ENCODE measurements at regions not wholly inside any gene's neighbourhood (a gene's known extent, or its start where the extent isn't known, plus 50 kb on each side); places are given as distances from the start of the nearest gene placed in this dataset.
A peak's percentile ranks its signal among the peaks of the same experiment; 100 is the strongest.

DNA sequence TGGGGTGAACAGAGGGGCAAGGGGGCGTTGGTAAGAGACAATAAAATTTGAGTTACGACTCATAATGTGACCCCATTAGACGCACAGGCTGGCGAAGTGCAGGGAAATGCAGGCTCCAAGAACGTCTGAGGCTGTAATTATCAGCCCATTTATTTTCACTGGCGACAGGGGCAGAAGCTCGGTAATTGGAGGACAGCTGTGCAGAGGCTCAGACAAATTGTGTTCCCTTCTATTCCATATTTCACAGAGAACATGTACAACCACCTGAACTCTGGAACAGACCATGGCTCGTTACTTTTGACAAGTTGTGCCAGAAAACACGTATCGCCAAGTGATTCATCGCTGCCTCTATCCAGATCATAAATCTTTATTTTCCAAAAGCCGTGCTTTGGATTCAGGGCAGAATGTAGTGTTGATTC, 137.3 kb upstream of the FRMD4A start:
- DNase-seq, result no peak

DNA sequence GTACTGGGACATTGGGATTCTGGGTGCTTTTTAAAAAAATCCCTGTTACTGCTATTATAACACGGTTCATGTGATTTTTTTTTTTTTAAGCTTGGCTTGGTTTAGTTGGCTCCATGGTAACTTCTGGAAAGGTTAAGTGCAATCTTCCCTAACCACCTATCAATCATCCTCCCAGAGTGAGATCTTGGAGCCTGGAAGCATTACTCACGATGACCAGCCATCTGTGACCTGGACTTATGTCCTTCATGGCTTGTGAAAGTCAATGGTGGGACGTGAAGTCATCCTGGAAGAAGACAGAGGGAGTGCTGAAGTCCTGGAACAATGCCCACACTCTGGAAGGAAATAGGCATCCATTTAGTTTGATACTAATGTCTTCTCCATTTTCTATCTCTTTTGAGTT, 135.5 kb upstream of the FRMD4A start:
- no peak for DNase-seq

DNA sequence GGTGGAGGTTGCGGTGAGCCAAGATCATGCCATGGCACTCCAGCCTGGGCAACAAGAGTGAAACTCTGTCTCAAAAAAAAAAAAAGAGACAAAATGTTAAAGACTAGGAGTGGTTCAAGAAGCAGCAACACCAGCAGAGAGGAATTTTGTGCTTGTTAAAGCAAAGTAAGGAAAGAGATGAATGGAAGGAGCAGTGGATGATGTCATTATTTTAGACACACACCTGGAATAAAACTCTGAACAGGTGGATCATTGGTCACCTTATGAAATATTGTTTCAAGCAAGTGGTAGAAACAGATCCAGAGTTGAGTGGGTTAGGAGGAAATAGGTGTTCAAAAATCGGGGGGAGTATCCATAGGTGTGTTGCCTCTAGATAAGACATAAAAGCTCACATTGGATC, 129.7 kb upstream of the FRMD4A start:
- DNase-seq, result no peak

GRCh38 chr10:14459665-14460064, 128.9 kb upstream of the FRMD4A start:
- DNase-seq, result no peak

- DNase-seq, result no peak
Measured at GRCh38 chr10:14456870-14457266, 126.1 kb upstream of the FRMD4A start.

DNA sequence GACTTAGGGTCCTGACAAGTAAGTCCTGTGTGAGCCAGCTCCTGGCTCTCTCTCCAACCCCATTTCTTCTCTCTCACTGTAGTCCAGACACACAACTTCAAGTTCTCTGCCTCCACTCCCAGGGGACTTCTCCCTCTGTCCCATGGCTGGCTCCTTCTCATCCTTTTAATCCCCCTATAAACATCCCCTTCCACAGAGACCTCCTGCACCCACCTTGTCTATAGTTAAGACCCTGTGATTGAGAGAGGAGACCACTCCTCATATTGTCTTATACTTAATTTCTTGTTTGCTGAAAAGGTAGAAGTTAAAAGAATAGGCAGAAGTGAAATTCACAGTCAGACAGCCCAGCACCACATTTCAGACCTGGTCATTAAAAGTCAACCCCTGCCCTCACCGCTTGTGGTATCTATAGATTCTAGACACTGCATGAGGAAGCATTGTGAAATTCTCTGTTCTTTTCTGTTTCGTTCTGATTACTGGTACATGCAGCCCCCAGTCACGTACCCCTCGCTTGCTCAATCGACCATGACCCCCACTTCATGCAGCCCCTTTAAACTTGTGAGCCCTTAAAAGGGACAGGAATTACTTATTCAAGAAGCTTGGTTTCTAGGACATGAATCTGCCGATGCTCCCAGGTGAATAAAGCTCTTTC, 125.6 kb upstream of the FRMD4A start:
- DNase-seq, result no peak

GRCh38 chr10:14454629-14455028, 123.9 kb upstream of the FRMD4A start:
- DNase-seq, result no peak

- no peak for DNase-seq
Measured at GRCh38 chr10:14454206-14454605, 123.5 kb upstream of the FRMD4A start.

DNA sequence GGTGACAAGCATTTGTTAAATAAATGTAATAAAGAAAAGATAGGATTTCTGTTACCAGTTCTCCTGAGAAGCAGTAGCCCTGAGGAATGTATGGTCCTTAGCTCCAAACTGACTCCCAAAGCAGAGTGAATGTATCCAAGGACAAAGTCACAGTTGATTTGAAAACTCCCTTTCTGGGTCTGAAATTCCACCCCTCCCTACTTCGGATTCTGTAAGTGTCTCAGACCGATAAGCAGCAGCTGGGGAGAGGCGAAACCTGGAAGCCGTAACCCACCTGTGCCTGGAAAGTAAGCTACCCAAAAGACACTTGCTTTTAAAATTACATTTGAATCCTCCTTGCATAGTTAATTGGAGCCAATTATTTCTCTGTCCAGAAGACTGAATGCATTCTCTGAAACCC, 122.9 kb upstream of the FRMD4A start:
- no peak for DNase-seq

DNA sequence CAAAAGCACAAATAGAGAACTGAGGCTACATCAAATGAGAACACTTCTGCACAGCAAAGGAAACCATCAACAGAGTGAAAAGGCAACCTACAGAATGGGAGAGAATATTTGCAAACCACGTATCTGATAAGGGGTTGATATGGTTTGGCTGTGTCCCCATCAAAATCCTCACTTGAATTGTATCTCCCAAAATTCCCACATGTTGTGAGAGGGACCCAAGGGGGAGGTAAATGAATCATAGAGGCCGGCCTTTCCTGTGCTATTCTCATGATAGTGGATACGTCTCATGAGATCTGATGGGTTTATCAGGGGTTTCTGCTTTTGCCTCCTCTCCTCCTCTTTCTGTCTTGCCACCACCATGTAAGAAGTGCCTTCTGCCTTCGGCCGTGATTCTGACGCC, 120.6 kb upstream of the FRMD4A start:
- no peak for DNase-seq

DNA sequence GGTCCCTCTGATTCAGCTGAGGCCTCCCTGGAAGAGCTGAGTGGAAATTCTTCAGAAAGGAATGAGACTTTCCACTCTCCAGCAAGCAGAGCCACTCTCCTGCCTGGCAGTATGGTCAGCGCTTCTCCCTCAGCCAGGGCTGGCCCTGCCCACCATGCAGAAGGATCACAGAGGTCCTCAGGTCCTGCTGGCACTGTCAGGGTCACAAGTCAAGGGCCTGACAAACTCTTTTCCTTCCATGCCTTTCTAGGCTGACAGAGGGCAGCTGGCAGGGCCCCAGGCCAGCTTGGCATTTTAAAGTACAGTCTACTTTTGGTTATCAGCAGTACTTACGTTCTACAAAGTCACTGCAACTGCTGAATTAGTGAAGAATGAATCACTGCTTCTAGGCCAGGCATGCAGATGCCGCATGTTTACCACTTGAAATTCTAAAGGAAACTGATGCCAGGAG, 119.3 kb upstream of the FRMD4A start:
- no peak for DNase-seq

- DNase-seq, result no peak
Measured at GRCh38 chr10:14449293-14449815, 118.6 kb upstream of the FRMD4A start.

DNA sequence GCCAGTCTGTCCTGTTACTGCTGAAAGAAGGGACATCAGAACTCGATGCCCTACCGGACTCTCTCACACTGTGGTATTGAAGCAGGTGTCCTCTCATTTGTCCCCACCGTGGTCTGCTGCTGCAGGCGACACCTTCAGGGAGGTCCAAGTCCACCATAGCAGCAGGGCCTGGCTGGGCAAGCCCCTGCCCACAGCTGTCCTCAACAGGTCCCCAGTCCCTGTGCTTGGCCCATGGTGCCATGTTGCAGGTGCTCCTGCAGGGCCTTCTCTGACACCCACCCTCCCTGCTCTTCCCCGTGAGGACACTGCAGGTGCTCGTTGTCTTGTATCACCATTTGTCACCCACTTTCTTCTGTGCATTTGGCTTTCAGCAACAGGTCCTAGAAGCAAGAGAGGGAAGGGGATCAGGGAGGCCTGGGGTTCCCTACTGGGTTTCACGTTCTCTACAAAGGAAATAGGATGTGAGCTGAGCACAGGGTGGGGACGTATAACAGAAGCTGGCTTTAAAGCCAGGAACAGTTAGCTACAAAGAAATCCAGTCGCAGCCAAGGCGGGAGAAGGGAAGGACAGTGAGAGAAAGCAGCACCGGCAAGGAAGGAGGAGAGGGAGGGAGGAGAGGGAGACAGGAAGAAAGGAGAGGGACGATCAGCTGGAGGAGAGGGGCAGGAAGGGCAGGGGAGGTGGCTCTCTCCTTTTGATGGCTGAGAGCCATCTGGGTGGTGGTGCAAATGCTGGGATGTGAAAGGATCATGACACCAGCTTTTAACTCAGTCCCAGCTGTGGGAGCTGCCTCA, 117.7 kb upstream of the FRMD4A start:
- DNase-seq, result no peak

DNA sequence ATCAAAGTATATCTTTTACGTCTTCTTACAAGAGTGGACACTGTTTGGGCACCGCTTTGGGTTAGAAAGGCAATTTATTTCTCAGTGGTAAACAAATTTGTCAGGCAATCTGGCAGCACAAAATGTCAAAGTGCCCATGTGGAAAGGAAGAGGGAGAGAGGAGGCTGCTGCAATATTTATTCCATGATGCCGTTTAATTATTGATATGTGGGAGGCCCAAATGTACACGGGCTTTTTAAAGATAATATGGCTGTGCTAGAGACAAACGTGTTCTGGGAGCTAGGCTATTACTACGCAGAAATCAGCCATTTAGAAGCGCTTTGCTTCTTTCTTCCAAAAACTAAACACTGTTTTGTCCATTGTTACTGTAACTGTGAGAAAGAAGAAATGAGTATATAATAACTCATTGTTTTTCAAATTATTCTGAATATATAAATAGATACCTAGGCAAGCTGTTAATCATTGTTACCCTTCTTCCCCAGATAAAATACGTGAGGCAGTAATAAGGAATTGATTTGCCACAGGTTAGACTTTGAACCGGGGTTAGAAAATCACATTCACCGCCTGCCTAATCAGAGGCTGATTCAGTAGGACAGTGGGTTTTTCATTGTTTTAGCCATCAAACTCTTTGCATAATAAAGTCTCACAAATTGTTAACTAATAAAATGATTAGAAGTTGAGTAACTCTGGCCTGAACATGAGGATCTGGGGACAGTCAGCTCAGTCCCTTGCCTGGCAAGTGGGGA, 116.5 kb upstream of the FRMD4A start:
- DNase-seq, result no peak

GRCh38 chr10:14439451-14440259, 108.9 kb upstream of the FRMD4A start:
- no peak for DNase-seq

GRCh38 chr10:14438576-14438975, 107.9 kb upstream of the FRMD4A start:
- no peak for DNase-seq

GRCh38 chr10:14438057-14438456, 107.3 kb upstream of the FRMD4A start:
- no peak for DNase-seq

DNA sequence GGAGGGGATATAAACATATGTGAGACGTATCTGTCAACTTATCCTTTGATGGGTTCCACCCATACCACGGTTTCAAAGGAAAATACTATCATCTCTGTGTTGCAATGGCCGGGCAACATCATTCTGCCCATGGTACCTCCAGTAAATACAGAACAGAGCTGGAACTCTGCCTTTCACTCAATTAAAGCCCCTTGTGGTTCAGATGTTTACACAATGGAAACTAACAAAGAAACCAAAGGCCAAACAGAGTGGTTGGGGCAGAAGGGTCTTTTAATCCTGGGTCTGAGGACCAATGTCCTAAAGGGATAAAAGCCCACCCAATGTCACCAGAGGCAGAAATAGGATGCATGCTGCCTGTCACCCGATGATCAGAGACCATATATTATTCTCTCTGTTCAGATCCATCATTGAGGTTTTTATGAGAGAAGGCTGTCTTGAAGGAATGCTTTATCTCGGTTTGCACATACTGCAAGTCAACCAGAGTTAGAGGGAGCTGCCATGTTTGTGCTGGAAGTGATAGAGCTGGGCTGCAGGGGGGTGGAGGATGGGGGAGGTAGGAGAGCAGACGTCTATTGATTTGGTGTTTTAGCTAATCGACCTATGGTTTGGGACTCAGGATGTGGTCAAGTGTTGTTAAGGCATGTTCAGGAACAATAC, 105.4 kb upstream of the FRMD4A start:
- DNase-seq, result no peak

GRCh38 chr10:14433147-14433546, 102.4 kb upstream of the FRMD4A start:
- DNase-seq, result peak; percentile 76

DNA sequence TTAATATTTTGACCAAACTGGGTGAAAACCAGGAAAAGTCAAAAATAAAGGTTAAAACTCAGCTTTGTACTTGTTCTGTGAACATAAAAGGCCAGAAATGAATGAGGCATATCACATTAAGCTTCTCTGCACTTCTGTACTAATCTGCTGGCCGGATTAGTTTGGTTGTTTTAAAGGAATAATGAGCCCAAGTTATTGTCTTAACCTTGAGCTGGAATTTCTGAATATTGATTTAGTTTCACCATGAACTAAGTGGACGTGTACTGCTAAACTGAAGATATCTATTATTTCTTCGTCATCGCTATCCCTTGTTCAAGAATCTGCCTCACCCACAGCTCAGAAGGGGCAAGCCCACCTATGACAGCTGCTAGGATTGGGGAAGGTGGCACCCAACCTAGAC, 101.1 kb upstream of the FRMD4A start:
- DNase-seq, result no peak

DNA sequence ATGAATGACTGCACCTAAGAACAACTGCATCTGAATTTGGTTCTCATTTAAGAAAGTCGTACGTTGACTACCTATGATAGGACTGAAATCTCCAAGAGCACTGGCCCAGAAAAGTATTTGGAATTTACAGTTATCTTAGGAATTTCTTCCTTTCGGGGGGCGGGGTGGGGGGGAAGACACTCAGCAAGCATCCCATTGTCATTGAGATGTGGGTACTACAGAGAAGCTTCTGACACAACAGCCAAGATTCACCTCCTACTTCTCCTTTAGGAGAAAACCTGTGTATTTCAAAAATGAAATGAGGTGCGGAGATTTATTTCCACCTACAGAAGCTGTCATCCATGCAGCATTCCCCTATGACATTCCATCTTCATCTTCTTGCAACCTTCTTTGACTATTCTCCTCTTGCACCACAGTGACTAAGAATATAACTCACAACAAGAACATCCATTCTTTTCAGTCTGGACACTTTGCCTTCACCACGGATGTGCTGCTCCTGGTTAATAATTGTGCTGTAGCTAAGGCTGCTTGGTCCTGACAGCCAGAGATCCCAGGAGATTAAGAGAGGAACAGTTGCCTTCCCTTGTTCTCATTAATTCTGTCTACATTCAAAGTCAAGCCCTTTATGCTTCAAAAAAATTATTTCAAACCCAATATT, 98.4 kb upstream of the FRMD4A start:
- DNase-seq, result no peak

- DNase-seq, result no peak
Measured at GRCh38 chr10:14425034-14425433, 94.3 kb upstream of the FRMD4A start.

Measured in islet precursor cell (in vitro differentiated cells).